ENCODE measurements at regions not wholly inside any gene's neighbourhood (a gene's known extent, or its start where the extent isn't known, plus 50 kb on each side); places are given as distances from the start of the nearest gene placed in this dataset.

- TF ChIP-seq, protein P1, sequence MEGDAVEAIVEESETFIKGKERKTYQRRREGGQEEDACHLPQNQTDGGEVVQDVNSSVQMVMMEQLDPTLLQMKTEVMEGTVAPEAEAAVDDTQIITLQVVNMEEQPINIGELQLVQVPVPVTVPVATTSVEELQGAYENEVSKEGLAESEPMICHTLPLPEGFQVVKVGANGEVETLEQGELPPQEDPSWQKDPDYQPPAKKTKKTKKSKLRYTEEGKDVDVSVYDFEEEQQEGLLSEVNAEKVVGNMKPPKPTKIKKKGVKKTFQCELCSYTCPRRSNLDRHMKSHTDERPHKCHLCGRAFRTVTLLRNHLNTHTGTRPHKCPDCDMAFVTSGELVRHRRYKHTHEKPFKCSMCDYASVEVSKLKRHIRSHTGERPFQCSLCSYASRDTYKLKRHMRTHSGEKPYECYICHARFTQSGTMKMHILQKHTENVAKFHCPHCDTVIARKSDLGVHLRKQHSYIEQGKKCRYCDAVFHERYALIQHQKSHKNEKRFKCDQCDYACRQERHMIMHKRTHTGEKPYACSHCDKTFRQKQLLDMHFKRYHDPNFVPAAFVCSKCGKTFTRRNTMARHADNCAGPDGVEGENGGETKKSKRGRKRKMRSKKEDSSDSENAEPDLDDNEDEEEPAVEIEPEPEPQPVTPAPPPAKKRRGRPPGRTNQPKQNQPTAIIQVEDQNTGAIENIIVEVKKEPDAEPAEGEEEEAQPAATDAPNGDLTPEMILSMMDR (IDR thresholded peaks at IDR 0.05 in 2 of 3, conservative IDR thresholded peaks at IDR 0.05 in 1 of 3; ENCODE audit: borderline replicate concordance in 1 of 3, insufficient read depth in 1 of 3, low read depth in 2 of 3, low read length in 2 of 3): no peak
- no peak for TF ChIP-seq EZH2 (IDR thresholded peaks at IDR 0.05)
- no peak for TF ChIP-seq CEBPB (IDR thresholded peaks at IDR 0.05; ENCODE audit: low read depth)
- no peak for TF ChIP-seq POLR2A (IDR thresholded peaks at IDR 0.05; ENCODE audit: borderline replicate concordance, extremely low read depth, insufficient read depth, insufficient read length)
- no peak for TF ChIP-seq POLR2AphosphoS5 (IDR thresholded peaks at IDR 0.05; ENCODE audit: low read depth, low read length)
- no peak for TF ChIP-seq SP1 (IDR thresholded peaks at IDR 0.05; ENCODE audit: low read depth)
- no peak for TF ChIP-seq EZH2phosphoT487 (IDR thresholded peaks at IDR 0.05; ENCODE audit: borderline replicate concordance)
- TF ChIP-seq TCF7L2 (IDR thresholded peaks at IDR 0.05; ENCODE audit: borderline replicate concordance, extremely low read depth, insufficient read depth, insufficient read length): no peak
- TF ChIP-seq, protein P2, sequence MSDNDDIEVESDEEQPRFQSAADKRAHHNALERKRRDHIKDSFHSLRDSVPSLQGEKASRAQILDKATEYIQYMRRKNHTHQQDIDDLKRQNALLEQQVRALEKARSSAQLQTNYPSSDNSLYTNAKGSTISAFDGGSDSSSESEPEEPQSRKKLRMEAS (IDR thresholded peaks at IDR 0.05): no peak
- TF ChIP-seq ATF3 (IDR thresholded peaks at IDR 0.05): no peak
Measured at GRCh38 chr1:64323882-64324281, 120.5 kb downstream of the UBE2U start.
